BE2C (cell line): ENCODE measurements at regions not wholly inside any gene's neighbourhood (a gene's known extent, or its start where the extent isn't known, plus 50 kb on each side); places are given as distances from the start of the nearest gene placed in this dataset.

Source experiments
- DNase-seq: peaks from one replicate; pipeline ENCODE4 v3.0.0-alpha.2; 2020
- H3K27me3 ChIP-seq: fragments of 250-450 bp; sonication (Bioruptor Pico); 2 replicates; pipeline ENCODE4 v1.5.1; 2020; ENCODE audit warnings: mild to moderate bottlenecking
- H3K36me3 ChIP-seq: fragments of 250-450 bp; sonication (Bioruptor Pico); 2 replicates; pipeline ENCODE4 v1.5.1; 2020; ENCODE audit warnings: mild to moderate bottlenecking
- H3K4me1 ChIP-seq: fragments of 250-450 bp; sonication (Bioruptor Pico); 2 replicates; pipeline ENCODE4 v1.5.1; 2020
- H3K4me3 ChIP-seq: 2 replicates; pipeline ENCODE4 v1.5.1; 2011; ENCODE audit warnings: low read depth, low read length
- H3K9me3 ChIP-seq: fragments of 250-450 bp; sonication (Bioruptor Pico); 2 replicates; pipeline ENCODE4 v1.5.1; 2020
- CTCF ChIP-seq: IDR thresholded peaks from 2 replicates; pipeline ENCODE4 v1.5.1; 2012; ENCODE audit warnings: mild to moderate bottlenecking, low read depth, low read length

GRCh38 chr2:15782769-15783294, 157.5 kb upstream of the MYCN start:
- Histone ChIP-seq H3K4me3 (no peak overlapping the region), H3K4me1 (no peaks in the 10 kb centered on the region), H3K27me3 (no peaks in the 10 kb centered on the region), H3K36me3 (no peaks in the 10 kb centered on the region), H3K9me3 (no peaks in the 10 kb centered on the region)
- no peak for TF ChIP-seq CTCF
- DNase-seq = no peak

- H3K27me3 ChIP-seq = no peaks in the 10 kb centered on the region
- no peaks in the 10 kb centered on the region for H3K4me1 ChIP-seq
- no peaks in the 10 kb centered on the region for H3K36me3 ChIP-seq
- no peak for DNase-seq
- H3K9me3 ChIP-seq = no peaks in the 10 kb centered on the region
- TF ChIP-seq CTCF = no peak
- H3K4me3 ChIP-seq = no peak overlapping the region
Observed at GRCh38 chr2:15783489-15783888, 156.9 kb upstream of the MYCN start.

- H3K4me3 ChIP-seq = no peak overlapping the region
- H3K9me3 ChIP-seq = no peaks in the 10 kb centered on the region
- TF ChIP-seq CTCF = no peak
- DNase-seq = no peak
- no peaks in the 10 kb centered on the region for H3K4me1 ChIP-seq
- no peaks in the 10 kb centered on the region for H3K27me3 ChIP-seq
- no peaks in the 10 kb centered on the region for H3K36me3 ChIP-seq
Observed at GRCh38 chr2:15784106-15784885, 156.1 kb upstream of the MYCN start.

- Histone ChIP-seq H3K36me3 (no peaks in the 10 kb centered on the region), H3K4me3 (no peak overlapping the region), H3K27me3 (no peaks in the 10 kb centered on the region), H3K9me3 (no peaks in the 10 kb centered on the region), H3K4me1 (no peaks in the 10 kb centered on the region)
- no peak for DNase-seq
- TF ChIP-seq CTCF = no peak
Observed at GRCh38 chr2:15784886-15785801, 155.2 kb upstream of the MYCN start.

GRCh38 chr2:15786003-15786654, 154.2 kb upstream of the MYCN start:
- no peak for DNase-seq
- no peak overlapping the region for H3K4me3 ChIP-seq
- no peak for TF ChIP-seq CTCF
- no peaks in the 10 kb centered on the region for H3K27me3 ChIP-seq
- no peaks in the 10 kb centered on the region for H3K4me1 ChIP-seq
- H3K9me3 ChIP-seq = no peaks in the 10 kb centered on the region
- no peaks in the 10 kb centered on the region for H3K36me3 ChIP-seq
